Keratinocyte (primary cell): ENCODE measurements at regions not wholly inside any gene's neighbourhood (a gene's known extent, or its start where the extent isn't known, plus 50 kb on each side); places are given as distances from the start of the nearest gene placed in this dataset.

Experiments used
- EZH2 ChIP-seq: IDR thresholded peaks from one replicate; pipeline ENCODE4 v1.6.1; 2012; ENCODE audit warnings: inconsistent platforms, mild to moderate bottlenecking, low read length, moderate library complexity
- TF ChIP-seq, protein P1 (sequence below), 3 experiments: IDR thresholded peaks in 1 of 3; conservative IDR thresholded peaks in 1 of 3; optimal IDR thresholded peaks in 1 of 3; 2 replicates in 2 of 3; 3 replicates in 1 of 3; pipeline versions ENCODE3 to v1.5.1; 2011; ENCODE audit warnings: low read length in 3 of 3, mild to moderate bottlenecking in 3 of 3, moderate library complexity in 2 of 3, control low read depth in 1 of 3, inconsistent platforms in 1 of 3; ENCODE audit not compliant: insufficient read depth in 2 of 3; ENCODE audit errors: extremely low read depth in 1 of 3

DNA sequence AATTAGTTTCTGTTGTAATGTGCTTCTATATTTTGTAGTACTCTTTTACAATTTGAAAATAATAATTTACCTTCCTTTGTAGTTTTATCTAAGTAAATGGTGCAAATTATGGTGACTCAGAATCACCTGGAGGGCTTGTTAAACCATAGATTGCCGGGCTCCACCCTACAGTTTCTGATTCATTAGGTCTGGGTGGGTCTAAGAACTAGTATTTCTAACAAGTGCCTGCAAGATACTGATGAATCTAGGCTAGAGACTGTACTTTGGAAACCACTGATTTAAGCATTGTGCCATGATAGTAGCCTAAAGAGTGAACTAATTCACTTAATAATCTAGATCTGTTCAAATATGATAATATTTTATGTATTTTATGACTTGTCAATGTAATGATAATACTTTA, 437.4 kb upstream of the SPRY2 start:
- TF ChIP-seq, protein P1, sequence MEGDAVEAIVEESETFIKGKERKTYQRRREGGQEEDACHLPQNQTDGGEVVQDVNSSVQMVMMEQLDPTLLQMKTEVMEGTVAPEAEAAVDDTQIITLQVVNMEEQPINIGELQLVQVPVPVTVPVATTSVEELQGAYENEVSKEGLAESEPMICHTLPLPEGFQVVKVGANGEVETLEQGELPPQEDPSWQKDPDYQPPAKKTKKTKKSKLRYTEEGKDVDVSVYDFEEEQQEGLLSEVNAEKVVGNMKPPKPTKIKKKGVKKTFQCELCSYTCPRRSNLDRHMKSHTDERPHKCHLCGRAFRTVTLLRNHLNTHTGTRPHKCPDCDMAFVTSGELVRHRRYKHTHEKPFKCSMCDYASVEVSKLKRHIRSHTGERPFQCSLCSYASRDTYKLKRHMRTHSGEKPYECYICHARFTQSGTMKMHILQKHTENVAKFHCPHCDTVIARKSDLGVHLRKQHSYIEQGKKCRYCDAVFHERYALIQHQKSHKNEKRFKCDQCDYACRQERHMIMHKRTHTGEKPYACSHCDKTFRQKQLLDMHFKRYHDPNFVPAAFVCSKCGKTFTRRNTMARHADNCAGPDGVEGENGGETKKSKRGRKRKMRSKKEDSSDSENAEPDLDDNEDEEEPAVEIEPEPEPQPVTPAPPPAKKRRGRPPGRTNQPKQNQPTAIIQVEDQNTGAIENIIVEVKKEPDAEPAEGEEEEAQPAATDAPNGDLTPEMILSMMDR (optimal IDR thresholded peaks at IDR 0.05 in 1 of 3, IDR thresholded peaks at IDR 0.05 in 1 of 3, conservative IDR thresholded peaks at IDR 0.05 in 1 of 3; ENCODE audit: extremely low read depth in 1 of 3, insufficient read depth in 2 of 3, low read length in 3 of 3) = no peak
- no peak for TF ChIP-seq EZH2
